CD14-positive monocyte (primary cell): ENCODE measurements at regions not wholly inside any gene's neighbourhood (a gene's known extent, or its start where the extent isn't known, plus 50 kb on each side); places are given as distances from the start of the nearest gene placed in this dataset.

ENCODE experiments used
- DNase-seq, 3 donors: peaks; one replicate each; pipeline ENCODE4 v3.0.0-alpha.2; 2011 to 2022
- H2AFZ ChIP-seq: 2 replicates; pipeline ENCODE4 v1.6.0; 2012; ENCODE audit warnings: mild to moderate bottlenecking, low read depth, low read length, inconsistent platforms; ENCODE audit not compliant: insufficient read depth, poor library complexity, severe bottlenecking
- H3K27ac ChIP-seq, 2 donors: 1 replicate in 1 of 2; 2 replicates in 1 of 2; pipeline ENCODE4 v1.5.1; 2012 to 2013; ENCODE audit warnings: low read length in 2 of 2, control low read depth in 1 of 2, inconsistent platforms in 1 of 2, low read depth in 1 of 2, mild to moderate bottlenecking in 1 of 2
- H3K27me3 ChIP-seq, 2 donors: one replicate each; pipeline versions ENCODE4 v1.6.0 to v1.6.1; 2011 to 2013; ENCODE audit warnings: low read length in 2 of 2; ENCODE audit not compliant: control insufficient read depth in 2 of 2, insufficient read depth in 2 of 2
- H3K36me3 ChIP-seq, 2 donors: replicated peaks in 1 of 2; 1 replicate in 1 of 2; 2 replicates in 1 of 2; pipeline versions ENCODE4 v1.5.1 to v1.6.1; 2012 to 2013; ENCODE audit warnings: low read length in 2 of 2, control low read depth in 1 of 2, inconsistent platforms in 1 of 2, mild to moderate bottlenecking in 1 of 2; ENCODE audit not compliant: insufficient read depth in 2 of 2, control insufficient read depth in 1 of 2
- H3K4me1 ChIP-seq, 2 donors: 1 replicate in 1 of 2; 2 replicates in 1 of 2; pipeline versions ENCODE4 v1.5.1 to v1.6.1; 2012 to 2013; ENCODE audit warnings: low read length in 2 of 2, control low read depth in 1 of 2, inconsistent platforms in 1 of 2, mild to moderate bottlenecking in 1 of 2, moderate library complexity in 1 of 2; ENCODE audit not compliant: insufficient read depth in 2 of 2, control insufficient read depth in 1 of 2
- H3K4me2 ChIP-seq: replicated peaks from 2 replicates; pipeline ENCODE3; 2012; ENCODE audit warnings: low read length, moderate library complexity, mild to moderate bottlenecking; ENCODE audit not compliant: poor library complexity, severe bottlenecking; ENCODE audit errors: extremely low read depth
- H3K4me3 ChIP-seq, 3 experiments: fragments of 200-600 bp in 1 of 3; sonication (generic) in 1 of 3; replicated peaks in 1 of 3; 1 replicate in 2 of 3; 2 replicates in 1 of 3; pipeline ENCODE4 v1.5.1; 2011 to 2013; ENCODE audit warnings: low read length in 3 of 3, mild to moderate bottlenecking in 3 of 3, control low read depth in 2 of 3, low read depth in 2 of 3, inconsistent platforms in 1 of 3, moderate library complexity in 1 of 3
- H3K79me2 ChIP-seq: 2 replicates; pipeline ENCODE4 v1.6.0; 2012; ENCODE audit warnings: mild to moderate bottlenecking, control low read depth, inconsistent platforms, low read length, moderate library complexity; ENCODE audit not compliant: insufficient read depth
- H3K9ac ChIP-seq: 2 replicates; pipeline ENCODE4 v1.6.0; 2017; ENCODE audit warnings: low read length, mild to moderate bottlenecking; ENCODE audit not compliant: insufficient read depth, poor library complexity, severe bottlenecking
- H3K9me3 ChIP-seq, 2 donors: replicated peaks in 1 of 2; 1 replicate in 1 of 2; 2 replicates in 1 of 2; pipeline versions ENCODE4 v1.5.1 to v1.6.1; 2012 to 2013; ENCODE audit warnings: low read length in 2 of 2, control low read depth in 1 of 2; ENCODE audit not compliant: control insufficient read depth in 1 of 2, insufficient read depth in 1 of 2
- H4K20me1 ChIP-seq: 2 replicates; pipeline ENCODE4 v1.6.0; 2012; ENCODE audit warnings: mild to moderate bottlenecking, low read length, control low read depth, moderate library complexity; ENCODE audit not compliant: insufficient read depth
- H3K27ac Mint-ChIP-seq, 7 donors: one replicate each; pipeline ENCODE4 v1.8.0; 2020; ENCODE audit warnings: mild to moderate bottlenecking in 7 of 7, mixed read lengths in 7 of 7, moderate library complexity in 6 of 7, inconsistent platforms in 2 of 7
- H3K27me3 Mint-ChIP-seq, 3 donors: one replicate each; pipeline ENCODE4 v1.8.0; 2021 to 2022; ENCODE audit warnings: low read depth in 3 of 3, mild to moderate bottlenecking in 3 of 3, mixed read lengths in 3 of 3, moderate library complexity in 3 of 3, inconsistent platforms in 1 of 3
- H3K36me3 Mint-ChIP-seq, 2 donors: one replicate each; pipeline ENCODE4 v1.8.0; 2020; ENCODE audit warnings: mixed read lengths in 2 of 2, inconsistent platforms in 1 of 2, mild to moderate bottlenecking in 1 of 2
- H3K4me1 Mint-ChIP-seq: one replicate; pipeline ENCODE4 v1.8.0; 2020; ENCODE audit warnings: mild to moderate bottlenecking, mixed read lengths
- H3K4me3 Mint-ChIP-seq, 2 donors: one replicate each; pipeline ENCODE4 v1.8.0; 2020; ENCODE audit warnings: mild to moderate bottlenecking in 2 of 2, mixed read lengths in 2 of 2, moderate library complexity in 1 of 2
- H3K9me3 Mint-ChIP-seq, 7 donors: one replicate each; pipeline ENCODE4 v1.8.0; 2020 to 2022; ENCODE audit warnings: mixed read lengths in 7 of 7, mild to moderate bottlenecking in 6 of 7, moderate library complexity in 6 of 7, inconsistent platforms in 2 of 7
- CTCF ChIP-seq: fragments of 200-600 bp; IDR thresholded peaks from one replicate; pipeline ENCODE4 v1.8.0; 2022; ENCODE audit warnings: antibody characterized with exemption, mild to moderate bottlenecking
- WGBS: methylation state at CpG from one replicate; pipeline ENCODE4 v1.1.5; 2013; ENCODE audit warnings: missing lambda C conversion rate; ENCODE audit not compliant: insufficient coverage; 5-methylcytosine and 5-hydroxymethylcytosine counted together
- intact Hi-C, 2 donors: fragments of 100-400 bp; cut with micrococcal nuclease; formaldehyde crosslinking; loops; one replicate each; pipeline versions ENCODE4 v1.15.0 to v1.15.1; 2023

- Mint-ChIP-seq H3K27me3 (peaks cover 0 to 3% (median 0%) of the 10 kb centered on the region in 3 donors), H3K36me3 (no peaks in the 10 kb centered on the region), H3K4me1 (no peaks in the 10 kb centered on the region), H3K9me3 (no peaks in the 10 kb centered on the region), H3K4me3 (no peak overlapping the region), H3K27ac (no peak overlapping the region)
- Histone ChIP-seq H3K27me3 (no peaks in the 10 kb centered on the region), H3K36me3 (no peaks in the 10 kb centered on the region), H4K20me1 (no peaks in the 10 kb centered on the region), H3K79me2 (no peaks in the 10 kb centered on the region), H2AFZ (no peak overlapping the region), H3K4me1 (no peaks in the 10 kb centered on the region), H3K27ac (no peak overlapping the region), H3K4me3 (no peak overlapping the region), H3K9ac (no peak overlapping the region), H3K9me3 (no peaks in the 10 kb centered on the region), H3K4me2 (no peak overlapping the region)
- WGBS = 100% methylated on average over 1 of the region's 1 CpG
- intact Hi-C loops = no loop called here
- TF ChIP-seq CTCF = no peak
- DNase-seq = no peak
Measured at GRCh38 chr2:15731889-15732271, 140.2 kb downstream of the DDX1 start.

DNA sequence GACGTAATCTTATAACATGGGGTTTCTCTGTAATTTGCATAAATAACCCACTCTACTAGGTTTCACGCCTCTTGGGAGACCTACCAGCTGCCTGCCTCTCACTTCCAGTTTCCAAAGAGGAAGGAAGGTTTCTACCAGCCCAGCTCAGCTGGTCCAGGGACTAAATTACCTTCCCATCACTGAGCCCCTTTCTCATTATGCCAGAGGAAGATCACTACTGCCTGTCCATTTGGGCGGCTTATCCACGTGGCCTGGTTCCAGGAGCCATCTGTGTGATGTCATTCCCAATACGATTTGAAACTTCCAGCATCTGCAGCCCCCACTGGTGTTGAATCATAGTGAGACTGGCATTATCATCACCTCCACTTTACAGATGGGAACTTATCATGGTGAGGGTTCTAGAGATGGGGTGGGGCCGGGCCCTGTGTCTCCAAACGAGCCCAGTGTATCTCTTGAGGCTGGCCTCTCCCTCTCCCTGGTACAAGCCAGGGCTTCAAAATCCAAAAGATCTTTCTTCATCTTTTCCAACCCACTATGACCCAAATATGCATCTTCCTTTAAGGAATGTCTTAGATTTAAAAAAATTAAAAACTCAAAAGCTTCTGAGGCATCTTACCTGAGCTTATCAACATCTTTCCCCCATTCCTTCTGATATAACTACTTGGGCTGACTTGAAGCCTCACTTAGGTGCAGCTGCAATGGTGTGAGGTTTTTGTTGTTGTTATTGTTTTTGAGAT, 140.8 kb downstream of the DDX1 start:
- Histone ChIP-seq H3K9ac (no peak overlapping the region), H3K36me3 (no peaks in the 10 kb centered on the region), H3K4me1 (no peaks in the 10 kb centered on the region), H3K27ac (no peak overlapping the region), H3K79me2 (no peaks in the 10 kb centered on the region), H3K9me3 (no peaks in the 10 kb centered on the region), H3K27me3 (no peaks in the 10 kb centered on the region), H2AFZ (no peak overlapping the region), H3K4me3 (no peak overlapping the region), H4K20me1 (no peaks in the 10 kb centered on the region), H3K4me2 (no peak overlapping the region)
- WGBS = 75% methylated on average over 2 of the region's 7 CpGs
- no peak for TF ChIP-seq CTCF
- intact Hi-C loops = no loop called here
- no peak overlapping the region for H3K27ac Mint-ChIP-seq
- peaks cover 0 to 3% (median 0%) of the 10 kb centered on the region in 3 donors for H3K27me3 Mint-ChIP-seq
- no peak overlapping the region for H3K4me3 Mint-ChIP-seq
- peaks cover 0 to 3% (median 0%) of the 10 kb centered on the region in 7 donors for H3K9me3 Mint-ChIP-seq
- no peaks in the 10 kb centered on the region for H3K36me3 Mint-ChIP-seq
- no peaks in the 10 kb centered on the region for H3K4me1 Mint-ChIP-seq
- DNase-seq = no peak
